OCI-LY1 (cell line): ENCODE measurements at regions not wholly inside any gene's neighbourhood (a gene's known extent, or its start where the extent isn't known, plus 50 kb on each side); places are given as distances from the start of the nearest gene placed in this dataset.

Experiments
- H2AFZ ChIP-seq: fragments of 200-600 bp; sonication (generic), shearing (Covaris generic); 2 replicates; pipeline ENCODE4 v1.6.0; 2014; ENCODE audit warnings: antibody characterized with exemption, mild to moderate bottlenecking, low read length
- H3F3A ChIP-seq: fragments of 200-600 bp; sonication (generic), shearing (Covaris generic); 2 replicates; pipeline ENCODE4 v1.6.0; 2014; ENCODE audit warnings: mild to moderate bottlenecking, antibody characterized with exemption, low read length, moderate library complexity; ENCODE audit not compliant: insufficient read depth
- H3K27ac ChIP-seq: fragments of 200-600 bp; sonication (generic); 2 replicates; pipeline ENCODE4 v1.5.1; 2014; ENCODE audit warnings: low read length, mixed run types, mild to moderate bottlenecking, low read depth; ENCODE audit not compliant: poor library complexity, severe bottlenecking
- H3K27me3 ChIP-seq: fragments of 200-600 bp; sonication (generic); 2 replicates; pipeline ENCODE4 v1.6.0; 2014; ENCODE audit warnings: antibody characterized with exemption, mild to moderate bottlenecking, low read length, moderate library complexity; ENCODE audit not compliant: insufficient read depth
- H3K36me3 ChIP-seq: fragments of 200-600 bp; sonication (generic); 2 replicates; pipeline ENCODE4 v1.6.1; 2014; ENCODE audit warnings: mild to moderate bottlenecking, antibody characterized with exemption, low read length, moderate library complexity, mixed read lengths; ENCODE audit not compliant: insufficient read depth
- H3K4me1 ChIP-seq: fragments of 200-600 bp; sonication (generic); 2 replicates; pipeline ENCODE4 v1.5.1; 2014; ENCODE audit warnings: mild to moderate bottlenecking, low read length, moderate library complexity; ENCODE audit not compliant: insufficient read depth, severe bottlenecking
- H3K4me2 ChIP-seq: fragments of 200-600 bp; sonication (generic), shearing (Covaris generic); 2 replicates; pipeline ENCODE4 v1.6.1; 2014; ENCODE audit warnings: low read length
- H3K4me3 ChIP-seq: fragments of 200-600 bp; sonication (generic); 2 replicates; pipeline ENCODE4 v1.5.1; 2014; ENCODE audit warnings: low read length, low read depth, mild to moderate bottlenecking, mixed read lengths; ENCODE audit not compliant: poor library complexity, severe bottlenecking
- H3K79me2 ChIP-seq: fragments of 200-600 bp; shearing (Covaris generic); 2 replicates; pipeline ENCODE4 v1.6.1; 2016; ENCODE audit warnings: mixed run types, low read length, mixed read lengths; ENCODE audit not compliant: insufficient read depth
- H3K9ac ChIP-seq: fragments of 200-600 bp; sonication (generic), shearing (Covaris generic); 2 replicates; pipeline ENCODE4 v1.6.1; 2014; ENCODE audit warnings: mild to moderate bottlenecking, low read length, mixed read lengths
- H3K9me2 ChIP-seq: fragments of 200-600 bp; sonication (generic), shearing (Covaris generic); 2 replicates; pipeline ENCODE4 v1.6.1; 2014; ENCODE audit warnings: low read depth, mild to moderate bottlenecking, low read length, mixed read lengths
- H3K9me3 ChIP-seq: fragments of 200-600 bp; shearing (Covaris generic); 2 replicates; pipeline ENCODE4 v1.6.1; 2014; ENCODE audit warnings: low read length, mixed read lengths
- H4K20me1 ChIP-seq: fragments of 200-600 bp; sonication (generic), shearing (Covaris generic); 2 replicates; pipeline ENCODE4 v1.6.0; 2016; ENCODE audit warnings: mild to moderate bottlenecking, low read length; ENCODE audit not compliant: insufficient read depth
- CTCF ChIP-seq: fragments of 200-600 bp; sonication (generic), shearing (Covaris generic); IDR thresholded peaks from 2 replicates; pipeline ENCODE4 v1.5.1; 2017; ENCODE audit warnings: mild to moderate bottlenecking, antibody characterized with exemption, low read length, moderate library complexity, mixed read lengths
- EZH2 ChIP-seq: fragments of 200-600 bp; sonication (generic), shearing (Covaris generic); IDR thresholded peaks from 2 replicates; pipeline ENCODE4 v1.8.0; 2017; ENCODE audit warnings: borderline replicate concordance, mixed run types, mild to moderate bottlenecking, antibody characterized with exemption, low read length, moderate library complexity, mixed read lengths

- TF ChIP-seq EZH2 (no peak), CTCF (no peak)
- Histone ChIP-seq H3K4me1 (no peaks in the 10 kb centered on the region), H3K27ac (no peak overlapping the region), H4K20me1 (no peaks in the 10 kb centered on the region), H3K27me3 (no peaks in the 10 kb centered on the region), H2AFZ (no peak overlapping the region), H3K79me2 (no peaks in the 10 kb centered on the region), H3K9ac (no peak overlapping the region), H3K4me3 (no peak overlapping the region), H3F3A (no peaks in the 10 kb centered on the region), H3K4me2 (no peak overlapping the region), H3K9me2 (no peaks in the 10 kb centered on the region), H3K36me3 (no peaks in the 10 kb centered on the region), H3K9me3 (no peaks in the 10 kb centered on the region)
These were observed 71.2 kb upstream of the NRIP1 start for GRCh38 chr21:15135867-15136629.

GRCh38 chr21:15138490-15138889, 73.7 kb upstream of the NRIP1 start:
- no peaks in the 10 kb centered on the region for H3K9me2 ChIP-seq
- H3K36me3 ChIP-seq: no peaks in the 10 kb centered on the region
- H2AFZ ChIP-seq: no peak overlapping the region
- no peak for TF ChIP-seq CTCF
- no peak for TF ChIP-seq EZH2
- no peaks in the 10 kb centered on the region for H3K79me2 ChIP-seq
- H3K27me3 ChIP-seq: no peaks in the 10 kb centered on the region
- no peak overlapping the region for H3K4me2 ChIP-seq
- H4K20me1 ChIP-seq: no peaks in the 10 kb centered on the region
- H3K9me3 ChIP-seq: no peaks in the 10 kb centered on the region
- no peak overlapping the region for H3K4me3 ChIP-seq
- no peaks in the 10 kb centered on the region for H3K4me1 ChIP-seq
- no peak overlapping the region for H3K27ac ChIP-seq
- H3K9ac ChIP-seq: no peak overlapping the region
- H3F3A ChIP-seq: no peaks in the 10 kb centered on the region

GRCh38 chr21:15139898-15140297, 75.1 kb upstream of the NRIP1 start:
- TF ChIP-seq CTCF: no peak
- no peak for TF ChIP-seq EZH2
- Histone ChIP-seq H3K9me2 (no peaks in the 10 kb centered on the region), H2AFZ (no peak overlapping the region), H3K36me3 (no peaks in the 10 kb centered on the region), H3K79me2 (no peaks in the 10 kb centered on the region), H3K4me1 (no peaks in the 10 kb centered on the region), H3K4me2 (no peak overlapping the region), H3K27me3 (no peaks in the 10 kb centered on the region), H3K27ac (no peak overlapping the region), H3K4me3 (no peak overlapping the region), H3F3A (no peaks in the 10 kb centered on the region), H3K9ac (no peak overlapping the region), H3K9me3 (no peaks in the 10 kb centered on the region), H4K20me1 (no peaks in the 10 kb centered on the region)
